ENCODE measurements at regions not wholly inside any gene's neighbourhood (a gene's known extent, or its start where the extent isn't known, plus 50 kb on each side); places are given as distances from the start of the nearest gene placed in this dataset.

GRCh38 chr7:82633592-82633991 lies 190.0 kb upstream of the CACNA2D1 start:
- CTCF ChIA-PET: no interaction called here
- no peaks in the 10 kb centered on the region for H3K27me3 Mint-ChIP-seq
- intact Hi-C loops (cut with micrococcal nuclease): no loop called here

GRCh38 chr7:82631998-82632397 lies 188.4 kb upstream of the CACNA2D1 start:
- no peaks in the 10 kb centered on the region for H3K9me3 Mint-ChIP-seq (ENCODE audit: insufficient read depth)
- Histone ChIP-seq H4K20me1 (ENCODE audit: control insufficient read depth, insufficient read depth, low read length, poor library complexity, severe bottlenecking) (no peaks in the 10 kb centered on the region), H3K36me3 (replicated peaks in 1 of 2; ENCODE audit: control extremely low read depth in 1 of 2, control insufficient read depth in 1 of 2, extremely low read depth in 1 of 2, insufficient read depth in 2 of 2, low read length in 1 of 2) (no peaks in the 10 kb centered on the region), H3K27me3 (replicated peaks in 1 of 4; ENCODE audit: control extremely low read depth in 1 of 4, control insufficient read depth in 3 of 4, insufficient read depth in 4 of 4, low read length in 3 of 4) (no peaks in the 10 kb centered on the region), H3K79me2 (ENCODE audit: control insufficient read depth, insufficient read depth, low read length) (no peaks in the 10 kb centered on the region), H2AFZ (ENCODE audit: insufficient read depth, low read depth, low read length, poor library complexity, severe bottlenecking) (no peak overlapping the region), H3K4me3 (ENCODE audit: control extremely low read depth in 1 of 5, extremely low read depth in 1 of 5, insufficient read depth in 1 of 5, low read depth in 2 of 5, low read length in 4 of 5) (no peak overlapping the region), H3K9ac (ENCODE audit: low read length) (no peak overlapping the region), H3K27ac (ENCODE audit: low read length in 2 of 2) (no peak overlapping the region), H3K4me2 (replicated peaks; ENCODE audit: low read depth, low read length, poor library complexity, severe bottlenecking) (no peak overlapping the region), H3K4me1 (ENCODE audit: control insufficient read depth in 2 of 2, insufficient read depth in 2 of 2, low read length in 2 of 2) (no peaks in the 10 kb centered on the region), H3K9me3 (ENCODE audit: control extremely low read depth in 1 of 3, control insufficient read depth in 2 of 3, insufficient read depth in 1 of 3, low read length in 2 of 3) (peaks cover 0 to 2% (median 0%) of the 10 kb centered on the region in 3 donors)
- DNase-seq (no peak), ATAC-seq (ENCODE audit: low read depth) (no peak)
- ChIA-PET CTCF (no interaction called here), POLR2A (no interaction called here)
- no peaks in the 10 kb centered on the region for H3K4me1 Mint-ChIP-seq
- TF ChIP-seq EZH2 (IDR thresholded peaks at IDR 0.05; ENCODE audit: borderline replicate concordance, insufficient read depth, low read depth, low read length, poor library complexity, severe bottlenecking) (no peak), CTCF (IDR thresholded peaks at IDR 0.05) (no peak)
- WGBS (ENCODE audit: insufficient coverage): 100% methylated on average over 1 of the region's 3 CpGs
- H3K4me3 Mint-ChIP-seq: no peak overlapping the region
- no peaks in the 10 kb centered on the region for H3K27me3 Mint-ChIP-seq
- no peak overlapping the region for H3K27ac Mint-ChIP-seq
- intact Hi-C loops (cut with micrococcal nuclease): no loop called here

More at GRCh38 chr7:82633592-82633991, 190.0 kb upstream of the CACNA2D1 start:
- no peak overlapping the region for H3K27ac Mint-ChIP-seq
- no peak overlapping the region for H3K4me2 ChIP-seq (replicated peaks; ENCODE audit: low read depth, low read length, poor library complexity, severe bottlenecking)
- no peaks in the 10 kb centered on the region for H3K4me1 ChIP-seq (ENCODE audit: control insufficient read depth in 2 of 2, insufficient read depth in 2 of 2, low read length in 2 of 2)
- POLR2A ChIA-PET: no interaction called here
- no peaks in the 10 kb centered on the region for H3K36me3 ChIP-seq (replicated peaks in 1 of 2; ENCODE audit: control extremely low read depth in 1 of 2, control insufficient read depth in 1 of 2, extremely low read depth in 1 of 2, insufficient read depth in 2 of 2, low read length in 1 of 2)
- no peak overlapping the region for H3K27ac ChIP-seq (ENCODE audit: low read length in 2 of 2)
- H3K79me2 ChIP-seq (ENCODE audit: control insufficient read depth, insufficient read depth, low read length): no peaks in the 10 kb centered on the region
- H3K9ac ChIP-seq (ENCODE audit: low read length): no peak overlapping the region
- no peak overlapping the region for H3K4me3 ChIP-seq (ENCODE audit: control extremely low read depth in 1 of 5, extremely low read depth in 1 of 5, insufficient read depth in 1 of 5, low read depth in 2 of 5, low read length in 4 of 5)
- peaks cover 0 to 2% (median 0%) of the 10 kb centered on the region in 3 donors for H3K9me3 ChIP-seq (ENCODE audit: control extremely low read depth in 1 of 3, control insufficient read depth in 2 of 3, insufficient read depth in 1 of 3, low read length in 2 of 3)
- H3K9me3 Mint-ChIP-seq (ENCODE audit: insufficient read depth): no peaks in the 10 kb centered on the region
- H3K4me1 Mint-ChIP-seq: no peaks in the 10 kb centered on the region
- ATAC-seq (ENCODE audit: low read depth) (no peak), DNase-seq (no peak)
- H3K4me3 Mint-ChIP-seq: no peak overlapping the region
- no peaks in the 10 kb centered on the region for H3K27me3 ChIP-seq (replicated peaks in 1 of 4; ENCODE audit: control extremely low read depth in 1 of 4, control insufficient read depth in 3 of 4, insufficient read depth in 4 of 4, low read length in 3 of 4)
- no peak overlapping the region for H2AFZ ChIP-seq (ENCODE audit: insufficient read depth, low read depth, low read length, poor library complexity, severe bottlenecking)
- no peaks in the 10 kb centered on the region for H4K20me1 ChIP-seq (ENCODE audit: control insufficient read depth, insufficient read depth, low read length, poor library complexity, severe bottlenecking)
- TF ChIP-seq EZH2 (IDR thresholded peaks at IDR 0.05; ENCODE audit: borderline replicate concordance, insufficient read depth, low read depth, low read length, poor library complexity, severe bottlenecking) (no peak), CTCF (IDR thresholded peaks at IDR 0.05) (no peak)
- WGBS (ENCODE audit: insufficient coverage): 70% methylated on average over 1 of the region's 1 CpG

Measured in B cell (primary cell).